IMR-90 (cell line): ENCODE measurements at regions not wholly inside any gene's neighbourhood (a gene's known extent, or its start where the extent isn't known, plus 50 kb on each side); places are given as distances from the start of the nearest gene placed in this dataset.

Experiments used
- ATAC-seq: fragments of 200-7000 bp; cut with Tn5 transposase; 2 replicates; pipeline ENCODE4 v1.9.1; 2020; ENCODE audit warnings: low read depth, mild to moderate bottlenecking, moderate library complexity
- BruUV-seq: library from RNA; stranded (reverse); fragments of 400-500 nt; replicated peaks from 2 replicates; lab custom pipeline; 2021; lab: Mats Ljungman, UMichigan
- CTCF ChIA-PET: fragments of 300-600 bp; formaldehyde crosslinking; extraction: SDS; loops from one replicate; lab custom pipeline; 2021; ENCODE audit warnings: antibody characterized with exemption; lab: Yijun Ruan, JAX
- POLR2A ChIA-PET: fragments of 300-600 bp; sonication (Branson Sonifier 250); formaldehyde crosslinking; loops from one replicate; lab custom pipeline; 2022; ENCODE audit warnings: antibody characterized with exemption; ENCODE audit not compliant: unreplicated experiment; lab: Charles Lee
- DNase-seq: peaks from one replicate; pipeline ENCODE4 v3.0.0; 2013
- H2AFZ ChIP-seq: replicated peaks from 2 replicates; pipeline ENCODE3; 2013; ENCODE audit warnings: low read length, mild to moderate bottlenecking; ENCODE audit not compliant: poor library complexity
- H2AK5ac ChIP-seq: 2 replicates; pipeline ENCODE4 v1.6.1; 2013; ENCODE audit warnings: low read depth, low read length, inconsistent platforms
- H2AK9ac ChIP-seq: replicated peaks from 2 replicates; pipeline ENCODE3; 2013; ENCODE audit warnings: mild to moderate bottlenecking, low read depth, low read length, moderate library complexity; ENCODE audit not compliant: poor library complexity
- H2BK120ac ChIP-seq: 2 replicates; pipeline ENCODE4 v1.6.1; 2013; ENCODE audit warnings: low read depth, low read length, inconsistent platforms
- H2BK15ac ChIP-seq: 3 replicates; pipeline ENCODE4 v1.6.1; 2013; ENCODE audit warnings: low read depth, low read length, inconsistent platforms
- H2BK20ac ChIP-seq: 2 replicates; pipeline ENCODE4 v1.6.1; 2013; ENCODE audit warnings: low read depth, mild to moderate bottlenecking, inconsistent platforms, low read length, moderate library complexity
- H2BK5ac ChIP-seq: 2 replicates; pipeline ENCODE4 v1.6.1; 2013; ENCODE audit warnings: mild to moderate bottlenecking, low read depth, low read length, inconsistent platforms; ENCODE audit not compliant: poor library complexity, severe bottlenecking
- H3K14ac ChIP-seq: replicated peaks from 2 replicates; pipeline ENCODE4 v1.6.1; 2013; ENCODE audit warnings: low read depth, low read length, inconsistent platforms
- H3K18ac ChIP-seq: 2 replicates; pipeline ENCODE4 v1.6.1; 2013; ENCODE audit warnings: low read depth, low read length, control low read depth
- H3K23ac ChIP-seq: 2 replicates; pipeline ENCODE4 v1.6.1; 2013; ENCODE audit warnings: low read depth, low read length, inconsistent platforms
- H3K27ac ChIP-seq: 2 replicates; pipeline ENCODE4 v1.5.1; 2013; ENCODE audit warnings: mild to moderate bottlenecking, control low read depth, low read length; ENCODE audit not compliant: insufficient read depth
- H3K27me3 ChIP-seq: 2 replicates; pipeline ENCODE4 v1.6.1; 2013; ENCODE audit warnings: low read length; ENCODE audit not compliant: control insufficient read depth, insufficient read depth
- H3K36me3 ChIP-seq: 2 replicates; pipeline ENCODE4 v1.6.1; 2013; ENCODE audit warnings: low read length, mixed read lengths; ENCODE audit not compliant: control insufficient read depth, insufficient read depth
- H3K4ac ChIP-seq: 2 replicates; pipeline ENCODE4 v1.6.1; 2013; ENCODE audit warnings: low read depth, low read length, inconsistent platforms
- H3K4me1 ChIP-seq: 2 replicates; pipeline ENCODE4 v1.6.1; 2013; ENCODE audit warnings: low read length, mixed read lengths; ENCODE audit not compliant: control insufficient read depth, insufficient read depth
- H3K4me2 ChIP-seq: 2 replicates; pipeline ENCODE4 v1.6.1; 2013; ENCODE audit warnings: low read depth, mild to moderate bottlenecking, control low read depth, low read length, moderate library complexity
- H3K4me3 ChIP-seq: 2 replicates; pipeline ENCODE4 v1.5.1; 2013; ENCODE audit warnings: low read depth, mild to moderate bottlenecking, control low read depth, low read length, moderate library complexity; ENCODE audit not compliant: insufficient read depth
- H3K56ac ChIP-seq: 2 replicates; pipeline ENCODE4 v1.6.1; 2013; ENCODE audit warnings: low read length, inconsistent platforms; ENCODE audit not compliant: insufficient read depth; ENCODE audit errors: extremely low read depth
- H3K79me1 ChIP-seq, 2 experiments: 2 replicates each; pipeline ENCODE4 v1.6.1; 2013; ENCODE audit warnings: low read length in 2 of 2, inconsistent platforms in 1 of 2, low read depth in 1 of 2
- H3K9ac ChIP-seq: 2 replicates; pipeline ENCODE4 v1.6.1; 2013; ENCODE audit warnings: low read depth, low read length, control low read depth
- H3K9me1 ChIP-seq: 2 replicates; pipeline ENCODE4 v1.6.1; 2013; ENCODE audit warnings: low read length, inconsistent platforms; ENCODE audit not compliant: insufficient read depth
- H3K9me3 ChIP-seq: 2 replicates; pipeline ENCODE4 v1.6.1; 2013; ENCODE audit warnings: low read length; ENCODE audit not compliant: control insufficient read depth, insufficient read depth
- H4K20me1 ChIP-seq: 2 replicates; pipeline ENCODE4 v1.6.1; 2013; ENCODE audit warnings: low read length, inconsistent platforms; ENCODE audit not compliant: insufficient read depth
- H4K5ac ChIP-seq: 2 replicates; pipeline ENCODE4 v1.6.1; 2013; ENCODE audit warnings: mild to moderate bottlenecking, low read depth, low read length, control low read depth
- H4K8ac ChIP-seq, 2 experiments: 2 replicates each; pipeline ENCODE4 v1.6.1; 2013; ENCODE audit warnings: low read depth in 2 of 2, low read length in 2 of 2, control low read depth in 1 of 2, inconsistent platforms in 1 of 2
- H4K91ac ChIP-seq: 2 replicates; pipeline ENCODE4 v1.6.1; 2013; ENCODE audit warnings: low read depth, low read length, inconsistent platforms; ENCODE audit not compliant: insufficient read depth
- BHLHE40 ChIP-seq: fragments of 150-350 bp; IDR thresholded peaks from 2 replicates; pipeline ENCODE4 v1.6.1; 2016; ENCODE audit warnings: mild to moderate bottlenecking, low read depth, low read length
- CEBPB ChIP-seq: IDR thresholded peaks from 2 replicates; pipeline ENCODE4 v1.6.1; 2012; ENCODE audit warnings: low read depth, low read length, improper control_type of control experiment
- CHD1 ChIP-seq: IDR thresholded peaks from 2 replicates; pipeline ENCODE4 v1.6.1; 2012; ENCODE audit warnings: low read depth, low read length, improper control_type of control experiment
- FOS ChIP-seq: fragments of 150-350 bp; IDR thresholded peaks from 2 replicates; pipeline ENCODE4 v1.6.1; 2016; ENCODE audit warnings: low read depth, low read length
- MAFK ChIP-seq: IDR thresholded peaks from 2 replicates; pipeline ENCODE4 v1.6.1; 2012; ENCODE audit warnings: low read depth, low read length, improper control_type of control experiment
- MAZ ChIP-seq: IDR thresholded peaks from 2 replicates; pipeline ENCODE4 v1.6.1; 2012; ENCODE audit warnings: low read depth, mild to moderate bottlenecking, low read length, improper control_type of control experiment, moderate library complexity, borderline replicate concordance
- MXI1 ChIP-seq: IDR thresholded peaks from 2 replicates; pipeline ENCODE4 v1.6.1; 2012; ENCODE audit warnings: low read depth, mild to moderate bottlenecking, low read length, moderate library complexity, borderline replicate concordance
- NFE2L2 ChIP-seq: fragments of 150-350 bp; IDR thresholded peaks from 2 replicates; pipeline ENCODE4 v1.6.1; 2016; ENCODE audit warnings: low read depth, mild to moderate bottlenecking, low read length
- POLR2A ChIP-seq: IDR thresholded peaks from 2 replicates; pipeline ENCODE4 v1.6.1; 2012; ENCODE audit warnings: mild to moderate bottlenecking, low read depth, low read length
- RAD21 ChIP-seq: IDR thresholded peaks from 2 replicates; pipeline ENCODE4 v1.6.1; 2012; ENCODE audit warnings: low read length, improper control_type of control experiment
- RCOR1 ChIP-seq: IDR thresholded peaks from 2 replicates; pipeline ENCODE4 v1.6.1; 2012; ENCODE audit warnings: mild to moderate bottlenecking, low read length, improper control_type of control experiment; ENCODE audit not compliant: insufficient replicate concordance
- RFX5 ChIP-seq: IDR thresholded peaks from 2 replicates; pipeline ENCODE4 v1.8.0; 2012; ENCODE audit warnings: low read depth, mild to moderate bottlenecking, low read length, moderate library complexity
- SMC3 ChIP-seq: fragments of 150-350 bp; IDR thresholded peaks from 2 replicates; pipeline ENCODE4 v1.6.1; 2016; ENCODE audit warnings: low read depth, mild to moderate bottlenecking, antibody characterized with exemption, low read length, moderate library complexity
- USF2 ChIP-seq: fragments of 150-350 bp; IDR thresholded peaks from 2 replicates; pipeline ENCODE4 v1.6.1; 2017; ENCODE audit warnings: mild to moderate bottlenecking, antibody characterized with exemption, low read length, low read depth
- WGBS, 2 experiments: methylation state at CpG; one replicate each; pipeline versions ENCODE4 v1.1.5 to v1.1.7; 2013; ENCODE audit warnings: missing lambda C conversion rate in 2 of 2; ENCODE audit not compliant: insufficient read length in 1 of 2; ENCODE audit errors: extremely low coverage in 2 of 2; 5-methylcytosine and 5-hydroxymethylcytosine counted together
- dilution Hi-C: fragments of 300-500 bp; cut with HindIII; formaldehyde crosslinking; loops from one replicate; pipeline ENCODE4 v1.14.3; 2018; ENCODE audit warnings: low sequenced_read_pairs; ENCODE audit not compliant: unreplicated experiment
- in situ Hi-C: fragments of 300-500 bp; cut with MboI; formaldehyde crosslinking; loops from 3 replicates; pipeline ENCODE4 v1.14.3; 2019; ENCODE audit warnings: low sequenced_read_pairs, inconsistent platforms, mixed read lengths
- intact Hi-C: fragments of 100-400 bp; cut with micrococcal nuclease; formaldehyde crosslinking; loops from 2 replicates; pipeline ENCODE4 v1.10.0; 2022
- TF ChIP-seq, protein P1 (sequence below): conservative IDR thresholded peaks from 2 replicates; pipeline ENCODE4 v1.5.1; 2012; ENCODE audit warnings: mild to moderate bottlenecking, low read depth, low read length, improper control_type of control experiment
- TF ChIP-seq, protein P2 (sequence below): fragments of 150-350 bp; IDR thresholded peaks from 2 replicates; pipeline ENCODE4 v1.6.1; 2016; ENCODE audit warnings: low read depth, mild to moderate bottlenecking, low read length, moderate library complexity, borderline replicate concordance

DNA sequence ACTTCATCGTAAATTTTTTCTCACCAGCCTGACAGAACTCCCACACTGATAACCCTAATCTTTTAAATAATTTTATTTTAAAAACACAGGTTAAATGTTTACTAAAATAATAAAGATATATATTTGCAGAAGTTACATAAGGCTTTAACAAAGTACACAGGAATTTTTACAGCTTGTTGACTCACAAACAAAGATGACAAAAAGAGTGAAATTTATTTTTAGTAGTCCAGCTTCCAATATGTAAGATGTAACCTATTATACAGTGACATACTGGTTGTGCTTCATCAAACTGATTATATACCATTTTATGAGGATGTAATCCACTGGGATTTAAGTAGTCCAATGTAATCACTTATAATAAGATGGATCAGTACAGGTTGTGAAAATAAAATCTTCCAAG, 348.9 kb upstream of the SLC39A10 start:
- no TSS peak for BruUV-seq
- Histone ChIP-seq H2BK5ac (no peak overlapping the region), H3K27ac (no peak overlapping the region), H4K5ac (no peak overlapping the region), H3K14ac (no peak overlapping the region), H3K36me3 (no peaks in the 10 kb centered on the region), H2BK20ac (no peak overlapping the region), H4K91ac (no peak overlapping the region), H2BK15ac (no peak overlapping the region), H3K4me2 (no peak overlapping the region), H2AK9ac (no peak overlapping the region), H3K4ac (no peak overlapping the region), H3K9me3 (no peaks in the 10 kb centered on the region), H2BK120ac (no peak overlapping the region), H3K23ac (no peak overlapping the region), H3K9ac (no peak overlapping the region), H3K79me1 (no peaks in the 10 kb centered on the region), H3K56ac (no peak overlapping the region), H4K20me1 (no peaks in the 10 kb centered on the region), H3K27me3 (no peaks in the 10 kb centered on the region), H3K4me3 (no peak overlapping the region), H3K18ac (no peak overlapping the region), H2AFZ (no peak overlapping the region), H2AK5ac (no peak overlapping the region), H4K8ac (no peak overlapping the region), H3K9me1 (no peaks in the 10 kb centered on the region), H3K4me1 (no peaks in the 10 kb centered on the region)
- no peak for ATAC-seq
- CTCF ChIA-PET: no interaction called here
- TF ChIP-seq BHLHE40 (no peak), RAD21 (no peak), MXI1 (no peak), RFX5 (no peak), NFE2L2 (no peak), POLR2A (no peak), CHD1 (no peak), CEBPB (no peak), RCOR1 (no peak), FOS (no peak), USF2 (no peak), SMC3 (no peak), MAFK (no peak), MAZ (no peak)
- TF ChIP-seq, protein P1, sequence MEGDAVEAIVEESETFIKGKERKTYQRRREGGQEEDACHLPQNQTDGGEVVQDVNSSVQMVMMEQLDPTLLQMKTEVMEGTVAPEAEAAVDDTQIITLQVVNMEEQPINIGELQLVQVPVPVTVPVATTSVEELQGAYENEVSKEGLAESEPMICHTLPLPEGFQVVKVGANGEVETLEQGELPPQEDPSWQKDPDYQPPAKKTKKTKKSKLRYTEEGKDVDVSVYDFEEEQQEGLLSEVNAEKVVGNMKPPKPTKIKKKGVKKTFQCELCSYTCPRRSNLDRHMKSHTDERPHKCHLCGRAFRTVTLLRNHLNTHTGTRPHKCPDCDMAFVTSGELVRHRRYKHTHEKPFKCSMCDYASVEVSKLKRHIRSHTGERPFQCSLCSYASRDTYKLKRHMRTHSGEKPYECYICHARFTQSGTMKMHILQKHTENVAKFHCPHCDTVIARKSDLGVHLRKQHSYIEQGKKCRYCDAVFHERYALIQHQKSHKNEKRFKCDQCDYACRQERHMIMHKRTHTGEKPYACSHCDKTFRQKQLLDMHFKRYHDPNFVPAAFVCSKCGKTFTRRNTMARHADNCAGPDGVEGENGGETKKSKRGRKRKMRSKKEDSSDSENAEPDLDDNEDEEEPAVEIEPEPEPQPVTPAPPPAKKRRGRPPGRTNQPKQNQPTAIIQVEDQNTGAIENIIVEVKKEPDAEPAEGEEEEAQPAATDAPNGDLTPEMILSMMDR: no peak
- TF ChIP-seq, protein P2, sequence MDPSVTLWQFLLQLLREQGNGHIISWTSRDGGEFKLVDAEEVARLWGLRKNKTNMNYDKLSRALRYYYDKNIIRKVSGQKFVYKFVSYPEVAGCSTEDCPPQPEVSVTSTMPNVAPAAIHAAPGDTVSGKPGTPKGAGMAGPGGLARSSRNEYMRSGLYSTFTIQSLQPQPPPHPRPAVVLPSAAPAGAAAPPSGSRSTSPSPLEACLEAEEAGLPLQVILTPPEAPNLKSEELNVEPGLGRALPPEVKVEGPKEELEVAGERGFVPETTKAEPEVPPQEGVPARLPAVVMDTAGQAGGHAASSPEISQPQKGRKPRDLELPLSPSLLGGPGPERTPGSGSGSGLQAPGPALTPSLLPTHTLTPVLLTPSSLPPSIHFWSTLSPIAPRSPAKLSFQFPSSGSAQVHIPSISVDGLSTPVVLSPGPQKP: no peak
- no peak for DNase-seq
- in situ Hi-C loops (loop anchor here (25.0 kb wide), 1 partner anchor 354 kb away; the partner anchor contains the start of gene SLC39A10), intact Hi-C loops (no loop called here), dilution Hi-C loops (no loop called here)
- POLR2A ChIA-PET: no interaction called here
- no CpG with 5 or more reads among the region's 1 CpG for WGBS, 2 experiments
